ENCODE measurements at regions not wholly inside any gene's neighbourhood (a gene's known extent, or its start where the extent isn't known, plus 50 kb on each side); places are given as distances from the start of the nearest gene placed in this dataset.

GRCh38 chr4:123667496-123667895 is 270.9 kb downstream of the SPRY1 start:
- Histone ChIP-seq H3K36me3 (ENCODE audit: low read depth) (no peaks in the 10 kb centered on the region), H3K79me2 (ENCODE audit: insufficient read depth) (no peaks in the 10 kb centered on the region), H3K9me2 (ENCODE audit: insufficient read depth) (no peaks in the 10 kb centered on the region), H3K4me3 (no peak overlapping the region), H4K20me1 (ENCODE audit: insufficient read depth) (no peaks in the 10 kb centered on the region), H3K27ac (peak overlapping the region; percentile 48), H3K4me2 (ENCODE audit: unreplicated experiment) (no peak overlapping the region), H3K9ac (no peak overlapping the region), H3K27me3 (replicated peaks; ENCODE audit: insufficient read depth) (no peaks in the 10 kb centered on the region), H3K9me3 (ENCODE audit: low read depth) (no peaks in the 10 kb centered on the region), H3K4me1 (ENCODE audit: insufficient read depth) (peaks cover 7% of the 10 kb centered on the region), H3F3A (ENCODE audit: insufficient read depth) (peaks cover 20% of the 10 kb centered on the region), H2AFZ (no peak overlapping the region)
- in situ Hi-C loops (cut with MboI), result loop anchor here (10.0 to 25.0 kb wide), 3 partner anchors 273 to 595 kb away; partner anchors contain the start of gene SPRY1
- no peak for TF ChIP-seq EZH2 (IDR thresholded peaks at IDR 0.05; ENCODE audit: insufficient read depth, poor library complexity, severe bottlenecking)
- no peak for TF ChIP-seq EZH2phosphoT487 (IDR thresholded peaks at IDR 0.05; ENCODE audit: insufficient read depth, low read depth)
- peak; percentile 88 for DNase-seq
- 64 to 71% methylated on average over 6 of the region's 6 CpGs for WGBS, 2 experiments (ENCODE audit: low coverage in 1 of 2, low lambda C conversion rate in 2 of 2, missing lambda C conversion rate in 2 of 2)

GRCh38 chr4:123667991-123668390 is 271.4 kb downstream of the SPRY1 start:
- H3K9ac ChIP-seq, result no peak overlapping the region
- H3K36me3 ChIP-seq (ENCODE audit: low read depth), result no peaks in the 10 kb centered on the region
- no peaks in the 10 kb centered on the region for H3K27me3 ChIP-seq (replicated peaks; ENCODE audit: insufficient read depth)
- TF ChIP-seq EZH2 (IDR thresholded peaks at IDR 0.05; ENCODE audit: insufficient read depth, poor library complexity, severe bottlenecking), result no peak
- no peak for TF ChIP-seq EZH2phosphoT487 (IDR thresholded peaks at IDR 0.05; ENCODE audit: insufficient read depth, low read depth)
- in situ Hi-C loops (cut with MboI), result loop anchor here (10.0 to 25.0 kb wide), 3 partner anchors 273 to 594 kb away; partner anchors contain the start of gene SPRY1
- H3K4me1 ChIP-seq (ENCODE audit: insufficient read depth), result peaks cover 12% of the 10 kb centered on the region
- H3K4me2 ChIP-seq (ENCODE audit: unreplicated experiment), result no peak overlapping the region
- no peaks in the 10 kb centered on the region for H3K9me3 ChIP-seq (ENCODE audit: low read depth)
- no peaks in the 10 kb centered on the region for H3K9me2 ChIP-seq (ENCODE audit: insufficient read depth)
- no peak overlapping the region for H2AFZ ChIP-seq
- peak overlapping the region; percentile 48 for H3K27ac ChIP-seq
- no peak overlapping the region for H3K4me3 ChIP-seq
- peaks cover 20% of the 10 kb centered on the region for H3F3A ChIP-seq (ENCODE audit: insufficient read depth)
- no peaks in the 10 kb centered on the region for H3K79me2 ChIP-seq (ENCODE audit: insufficient read depth)
- WGBS, 2 experiments (ENCODE audit: low coverage in 1 of 2, low lambda C conversion rate in 2 of 2, missing lambda C conversion rate in 2 of 2), result 85 to 90% methylated on average over 2 of the region's 2 CpGs
- no peaks in the 10 kb centered on the region for H4K20me1 ChIP-seq (ENCODE audit: insufficient read depth)
- no peak for DNase-seq

GRCh38 chr4:123671636-123672404 is 275.2 kb downstream of the SPRY1 start:
- Histone ChIP-seq H3K4me1 (ENCODE audit: insufficient read depth) (peaks cover 28% of the 10 kb centered on the region), H3K4me2 (ENCODE audit: unreplicated experiment) (no peak overlapping the region), H3K4me3 (no peak overlapping the region), H3K9me2 (ENCODE audit: insufficient read depth) (no peaks in the 10 kb centered on the region), H3F3A (ENCODE audit: insufficient read depth) (peaks cover 35% of the 10 kb centered on the region), H3K9ac (no peak overlapping the region), H4K20me1 (ENCODE audit: insufficient read depth) (no peaks in the 10 kb centered on the region), H3K79me2 (ENCODE audit: insufficient read depth) (no peaks in the 10 kb centered on the region), H3K9me3 (ENCODE audit: low read depth) (no peaks in the 10 kb centered on the region), H3K36me3 (ENCODE audit: low read depth) (no peaks in the 10 kb centered on the region), H2AFZ (no peak overlapping the region), H3K27me3 (replicated peaks; ENCODE audit: insufficient read depth) (no peaks in the 10 kb centered on the region), H3K27ac (no peak overlapping the region)
- TF ChIP-seq EZH2 (IDR thresholded peaks at IDR 0.05; ENCODE audit: insufficient read depth, poor library complexity, severe bottlenecking), result no peak
- TF ChIP-seq EZH2phosphoT487 (IDR thresholded peaks at IDR 0.05; ENCODE audit: insufficient read depth, low read depth), result no peak
- DNase-seq, result no peak
- WGBS, 2 experiments (ENCODE audit: low coverage in 1 of 2, low lambda C conversion rate in 2 of 2, missing lambda C conversion rate in 2 of 2), result 96% methylated on average over 4 of the region's 4 CpGs
- in situ Hi-C loops (cut with MboI), result loop anchor here (25.0 kb wide), 2 partner anchors 535 to 590 kb away; no protein-coding TSS in a partner anchor

GRCh38 chr4:123672987-123673386 is 276.4 kb downstream of the SPRY1 start:
- Histone ChIP-seq H3K9ac (no peak overlapping the region), H3K9me3 (ENCODE audit: low read depth) (no peaks in the 10 kb centered on the region), H3K4me2 (ENCODE audit: unreplicated experiment) (no peak overlapping the region), H2AFZ (peak overlapping the region; percentile 47), H3K4me1 (ENCODE audit: insufficient read depth) (peaks cover 22% of the 10 kb centered on the region), H3F3A (ENCODE audit: insufficient read depth) (peaks cover 23% of the 10 kb centered on the region), H3K4me3 (no peak overlapping the region), H3K27ac (no peak overlapping the region), H3K9me2 (ENCODE audit: insufficient read depth) (no peaks in the 10 kb centered on the region), H3K27me3 (replicated peaks; ENCODE audit: insufficient read depth) (no peaks in the 10 kb centered on the region), H3K36me3 (ENCODE audit: low read depth) (no peaks in the 10 kb centered on the region), H4K20me1 (ENCODE audit: insufficient read depth) (no peaks in the 10 kb centered on the region), H3K79me2 (ENCODE audit: insufficient read depth) (no peaks in the 10 kb centered on the region)
- 6 to 9% methylated on average over 3 of the region's 3 CpGs for WGBS, 2 experiments (ENCODE audit: low coverage in 1 of 2, low lambda C conversion rate in 2 of 2, missing lambda C conversion rate in 2 of 2)
- peak; percentile 47 for DNase-seq
- in situ Hi-C loops (cut with MboI), result loop anchor here (25.0 kb wide), 2 partner anchors 536 to 589 kb away; no protein-coding TSS in a partner anchor
- TF ChIP-seq EZH2phosphoT487 (IDR thresholded peaks at IDR 0.05; ENCODE audit: insufficient read depth, low read depth) (no peak), EZH2 (IDR thresholded peaks at IDR 0.05; ENCODE audit: insufficient read depth, poor library complexity, severe bottlenecking) (no peak)
